Astrocyte (in vitro differentiated cells and primary cell): ENCODE measurements at regions not wholly inside any gene's neighbourhood (a gene's known extent, or its start where the extent isn't known, plus 50 kb on each side); places are given as distances from the start of the nearest gene placed in this dataset.

Source experiments
- DNase-seq: peaks from one replicate; pipeline ENCODE4 v3.0.0-alpha.2; 2010; ENCODE audit warnings: low read depth
- FAIRE-seq: peaks from 2 replicates; lab custom pipeline; 2011; peaks lifted over from hg19 to GRCh38; lab: Jason Lieb, UNC
- H2AFZ ChIP-seq: 2 replicates; pipeline ENCODE4 v1.6.0; 2012; ENCODE audit warnings: low read depth, low read length, inconsistent platforms
- H3K27ac ChIP-seq: 2 replicates; pipeline ENCODE4 v1.5.1; 2011; ENCODE audit warnings: low read depth, low read length, inconsistent platforms
- H3K27me3 ChIP-seq: 2 replicates; pipeline ENCODE4 v1.6.0; 2011; ENCODE audit warnings: low read length, inconsistent platforms; ENCODE audit not compliant: insufficient read depth
- H3K36me3 ChIP-seq: 2 replicates; pipeline ENCODE4 v1.5.1; 2011; ENCODE audit warnings: low read length, inconsistent platforms; ENCODE audit not compliant: insufficient read depth
- H3K4me1 ChIP-seq: 2 replicates; pipeline ENCODE4 v1.5.1; 2011; ENCODE audit warnings: low read length, inconsistent platforms; ENCODE audit not compliant: insufficient read depth
- H3K4me2 ChIP-seq: 2 replicates; pipeline ENCODE4 v1.6.0; 2012; ENCODE audit warnings: low read length, inconsistent platforms
- H3K4me3 ChIP-seq: 2 replicates; pipeline ENCODE4 v1.5.1; 2011; ENCODE audit warnings: low read depth, mild to moderate bottlenecking, low read length, inconsistent platforms; ENCODE audit not compliant: insufficient read depth
- H3K79me2 ChIP-seq: 2 replicates; pipeline ENCODE4 v1.6.0; 2012; ENCODE audit warnings: mild to moderate bottlenecking, low read length, inconsistent platforms; ENCODE audit not compliant: insufficient read depth
- H3K9ac ChIP-seq: 2 replicates; pipeline ENCODE4 v1.6.0; 2012; ENCODE audit warnings: mild to moderate bottlenecking, low read length, inconsistent platforms
- H3K9me3 ChIP-seq: 2 replicates; pipeline ENCODE4 v1.5.1; 2012; ENCODE audit warnings: low read depth, mild to moderate bottlenecking, low read length, inconsistent platforms; ENCODE audit not compliant: insufficient read depth
- H4K20me1 ChIP-seq: 2 replicates; pipeline ENCODE4 v1.6.0; 2012; ENCODE audit warnings: low read length, inconsistent platforms; ENCODE audit not compliant: insufficient read depth
- H3K27ac Mint-ChIP-seq: one replicate; pipeline ENCODE4 v1.8.0; 2021; ENCODE audit warnings: mild to moderate bottlenecking, mixed read lengths; ENCODE audit not compliant: unreplicated experiment
- H3K27me3 Mint-ChIP-seq: one replicate; pipeline ENCODE4 v1.8.0; 2021; ENCODE audit warnings: low read depth, mixed read lengths; ENCODE audit not compliant: unreplicated experiment
- H3K36me3 Mint-ChIP-seq: one replicate; pipeline ENCODE4 v1.8.0; 2021; ENCODE audit warnings: low read depth, mixed read lengths; ENCODE audit not compliant: unreplicated experiment
- H3K4me1 Mint-ChIP-seq: one replicate; pipeline ENCODE4 v1.8.0; 2021; ENCODE audit warnings: low read depth, mixed read lengths; ENCODE audit not compliant: unreplicated experiment
- H3K4me3 Mint-ChIP-seq: one replicate; pipeline ENCODE4 v1.8.0; 2021; ENCODE audit warnings: mild to moderate bottlenecking, moderate library complexity, mixed read lengths; ENCODE audit not compliant: unreplicated experiment
- H3K9me3 Mint-ChIP-seq: one replicate; pipeline ENCODE4 v1.8.0; 2021; ENCODE audit warnings: mild to moderate bottlenecking, mixed read lengths; ENCODE audit not compliant: unreplicated experiment
- CTCF ChIP-seq: IDR thresholded peaks from 2 replicates; pipeline ENCODE4 v1.5.1; 2011; ENCODE audit warnings: low read depth, mild to moderate bottlenecking, inconsistent platforms, low read length, moderate library complexity; ENCODE audit not compliant: insufficient read depth
- EZH2 ChIP-seq: IDR thresholded peaks from 2 replicates; pipeline ENCODE4 v1.6.1; 2012; ENCODE audit warnings: mild to moderate bottlenecking, low read length, inconsistent platforms; ENCODE audit not compliant: insufficient read depth

GRCh38 chr14:42441615-42442014, 834.9 kb downstream of the LRFN5 start:
- Histone ChIP-seq H3K36me3 (no peaks in the 10 kb centered on the region), H3K4me1 (no peaks in the 10 kb centered on the region), H3K79me2 (no peaks in the 10 kb centered on the region), H3K27me3 (no peaks in the 10 kb centered on the region), H3K9me3 (no peaks in the 10 kb centered on the region), H4K20me1 (no peaks in the 10 kb centered on the region), H2AFZ (no peak overlapping the region), H3K9ac (no peak overlapping the region), H3K4me3 (no peak overlapping the region), H3K27ac (no peak overlapping the region), H3K4me2 (no peak overlapping the region)
- DNase-seq, result no peak
- no peaks in the 10 kb centered on the region for H3K4me1 Mint-ChIP-seq
- TF ChIP-seq CTCF, result no peak
- TF ChIP-seq EZH2, result no peak
- no peak overlapping the region for H3K27ac Mint-ChIP-seq
- no peaks in the 10 kb centered on the region for H3K27me3 Mint-ChIP-seq
- FAIRE-seq, result no peak
- H3K4me3 Mint-ChIP-seq, result no peak overlapping the region
- no peaks in the 10 kb centered on the region for H3K9me3 Mint-ChIP-seq
- no peaks in the 10 kb centered on the region for H3K36me3 Mint-ChIP-seq

- DNase-seq, result no peak
- Histone ChIP-seq H3K36me3 (no peaks in the 10 kb centered on the region), H3K4me2 (no peak overlapping the region), H3K9ac (no peak overlapping the region), H3K79me2 (no peaks in the 10 kb centered on the region), H3K4me1 (no peaks in the 10 kb centered on the region), H4K20me1 (no peaks in the 10 kb centered on the region), H3K4me3 (no peak overlapping the region), H3K27me3 (no peaks in the 10 kb centered on the region), H2AFZ (no peak overlapping the region), H3K9me3 (peaks cover 3% of the 10 kb centered on the region), H3K27ac (no peak overlapping the region)
- no peak for FAIRE-seq
- Mint-ChIP-seq H3K9me3 (no peaks in the 10 kb centered on the region), H3K36me3 (no peaks in the 10 kb centered on the region), H3K27ac (no peak overlapping the region), H3K4me1 (no peaks in the 10 kb centered on the region), H3K4me3 (no peak overlapping the region), H3K27me3 (no peaks in the 10 kb centered on the region)
- no peak for TF ChIP-seq EZH2
- TF ChIP-seq CTCF, result no peak
These were observed 831.1 kb downstream of the LRFN5 start for GRCh38 chr14:42437809-42438208.

GRCh38 chr14:42429401-42429800, 822.7 kb downstream of the LRFN5 start:
- no peaks in the 10 kb centered on the region for H3K27me3 ChIP-seq
- Mint-ChIP-seq H3K36me3 (no peaks in the 10 kb centered on the region), H3K27ac (no peak overlapping the region), H3K27me3 (no peaks in the 10 kb centered on the region), H3K4me1 (peaks cover 10% of the 10 kb centered on the region), H3K4me3 (no peak overlapping the region), H3K9me3 (peaks cover 3% of the 10 kb centered on the region)
- DNase-seq (no peak), FAIRE-seq (no peak)
- no peak overlapping the region for H3K4me3 ChIP-seq
- H2AFZ ChIP-seq, result no peak overlapping the region
- no peaks in the 10 kb centered on the region for H4K20me1 ChIP-seq
- no peak overlapping the region for H3K4me2 ChIP-seq
- H3K27ac ChIP-seq, result no peak overlapping the region
- H3K36me3 ChIP-seq, result no peaks in the 10 kb centered on the region
- TF ChIP-seq CTCF (no peak), EZH2 (no peak)
- no peaks in the 10 kb centered on the region for H3K4me1 ChIP-seq
- no peak overlapping the region for H3K9ac ChIP-seq
- no peaks in the 10 kb centered on the region for H3K9me3 ChIP-seq
- no peaks in the 10 kb centered on the region for H3K79me2 ChIP-seq
